Calu3 (cell line): ENCODE measurements at regions not wholly inside any gene's neighbourhood (a gene's known extent, or its start where the extent isn't known, plus 50 kb on each side); places are given as distances from the start of the nearest gene placed in this dataset.
A peak's percentile ranks its signal among the peaks of the same experiment; 100 is the strongest.

ENCODE experiments used
- BruUV-seq: library from RNA; stranded (reverse); fragments of 400-500 nt; replicated peaks from 2 replicates; lab custom pipeline; 2021; lab: Mats Ljungman, UMichigan
- CTCF ChIA-PET: fragments of 300-600 bp; sonication (Branson Sonifier 250); formaldehyde crosslinking; loops from one replicate; lab custom pipeline; 2022; ENCODE audit warnings: antibody characterized with exemption; lab: Charles Lee
- DNase-seq: peaks from one replicate; pipeline ENCODE4 v3.0.0; 2022
- H3K27ac Mint-ChIP-seq: one replicate; pipeline ENCODE4 v1.8.0; 2022; ENCODE audit warnings: mixed read lengths; ENCODE audit not compliant: unreplicated experiment
- H3K27me3 Mint-ChIP-seq: one replicate; pipeline ENCODE4 v1.8.0; 2022; ENCODE audit warnings: mixed read lengths; ENCODE audit not compliant: unreplicated experiment
- H3K36me3 Mint-ChIP-seq: one replicate; pipeline ENCODE4 v1.8.0; 2022; ENCODE audit warnings: mild to moderate bottlenecking, moderate library complexity, mixed read lengths; ENCODE audit not compliant: insufficient read depth, unreplicated experiment
- H3K4me1 Mint-ChIP-seq: one replicate; pipeline ENCODE4 v1.8.0; 2022; ENCODE audit warnings: mild to moderate bottlenecking, low read depth, mixed read lengths; ENCODE audit not compliant: unreplicated experiment
- H3K4me3 Mint-ChIP-seq: one replicate; pipeline ENCODE4 v1.8.0; 2022; ENCODE audit warnings: mild to moderate bottlenecking, low read depth, moderate library complexity, mixed read lengths; ENCODE audit not compliant: unreplicated experiment
- H3K9me3 Mint-ChIP-seq: one replicate; pipeline ENCODE4 v1.8.0; 2022; ENCODE audit warnings: low read depth, mixed read lengths; ENCODE audit not compliant: unreplicated experiment
- CTCF ChIP-seq: fragments of 200-600 bp; IDR thresholded peaks from one replicate; pipeline ENCODE4 v1.8.0; 2022; ENCODE audit warnings: antibody characterized with exemption; ENCODE audit not compliant: unreplicated experiment
- intact Hi-C: fragments of 100-400 bp; cut with micrococcal nuclease; formaldehyde crosslinking; loops from one replicate; pipeline ENCODE4 v1.10.0; 2022; ENCODE audit not compliant: unreplicated experiment

- Mint-ChIP-seq H3K27me3 (no peaks in the 10 kb centered on the region), H3K36me3 (peaks cover 4% of the 10 kb centered on the region), H3K9me3 (no peaks in the 10 kb centered on the region), H3K4me3 (no peak overlapping the region), H3K27ac (no peak overlapping the region), H3K4me1 (peaks cover 33% of the 10 kb centered on the region)
- BruUV-seq: no TSS peak
- intact Hi-C loops: no loop called here
- no peak for TF ChIP-seq CTCF
- CTCF ChIA-PET: interaction anchor here (1.5 kb wide), 1 partner anchor 22 kb away, joined by 4 read pairs; no protein-coding TSS in a partner anchor
- DNase-seq: no peak
These were observed 119.9 kb upstream of the SERTAD2 start for GRCh38 chr2:64773461-64774118.

- DNase-seq: no peak
- Mint-ChIP-seq H3K27ac (no peak overlapping the region), H3K9me3 (no peaks in the 10 kb centered on the region), H3K4me1 (peaks cover 41% of the 10 kb centered on the region), H3K27me3 (no peaks in the 10 kb centered on the region), H3K36me3 (peaks cover 8% of the 10 kb centered on the region), H3K4me3 (no peak overlapping the region)
- no TSS peak for BruUV-seq
- intact Hi-C loops: loop anchor here (2.0 kb wide), 1 partner anchor 19 kb away; no protein-coding TSS in a partner anchor
- CTCF ChIA-PET: interaction anchor here (2.1 kb wide), 1 partner anchor 27 kb away, joined by 8 read pairs; no protein-coding TSS in a partner anchor
- TF ChIP-seq CTCF: no peak
These were observed 124.1 kb upstream of the SERTAD2 start for GRCh38 chr2:64777841-64778240.

- H3K4me3 Mint-ChIP-seq: no peak overlapping the region
- H3K9me3 Mint-ChIP-seq: no peaks in the 10 kb centered on the region
- no peak for TF ChIP-seq CTCF
- peaks cover 8% of the 10 kb centered on the region for H3K36me3 Mint-ChIP-seq
- CTCF ChIA-PET: interaction anchor here (0.6 to 2.1 kb wide), 6 partner anchors 10 to 60 kb away, joined by 3 to 10 read pairs (median 6); no protein-coding TSS in a partner anchor
- peak; percentile 61 for DNase-seq
- no TSS peak for BruUV-seq
- H3K4me1 Mint-ChIP-seq: peaks cover 48% of the 10 kb centered on the region
- intact Hi-C loops: loop anchor here (2.0 kb wide), 1 partner anchor 18 kb away; no protein-coding TSS in a partner anchor
- no peaks in the 10 kb centered on the region for H3K27me3 Mint-ChIP-seq
- peak overlapping the region; percentile 34 for H3K27ac Mint-ChIP-seq
These were observed 125.5 kb upstream of the SERTAD2 start for GRCh38 chr2:64779117-64779690.

- CTCF ChIA-PET: interaction anchor here (0.7 to 2.1 kb wide), 6 partner anchors 11 to 132 kb away, joined by 3 to 10 read pairs (median 6); no protein-coding TSS in a partner anchor
- H3K4me3 Mint-ChIP-seq: no peak overlapping the region
- no TSS peak for BruUV-seq
- peaks cover 56% of the 10 kb centered on the region for H3K4me1 Mint-ChIP-seq
- no peak for DNase-seq
- no peaks in the 10 kb centered on the region for H3K9me3 Mint-ChIP-seq
- peaks cover 8% of the 10 kb centered on the region for H3K36me3 Mint-ChIP-seq
- no peak for TF ChIP-seq CTCF
- H3K27me3 Mint-ChIP-seq: no peaks in the 10 kb centered on the region
- intact Hi-C loops: no loop called here
- peak overlapping the region; percentile 34 for H3K27ac Mint-ChIP-seq
These were observed 126.3 kb upstream of the SERTAD2 start for GRCh38 chr2:64780041-64780440.
